Fibroblast of villous mesenchyme (primary cell): ENCODE measurements at regions not wholly inside any gene's neighbourhood (a gene's known extent, or its start where the extent isn't known, plus 50 kb on each side); places are given as distances from the start of the nearest gene placed in this dataset.

ENCODE experiments used
- DNase-seq: peaks from one replicate; pipeline ENCODE4 v3.0.0-alpha.2; 2010; ENCODE audit warnings: low read depth
- H3K4me3 ChIP-seq: 2 replicates; pipeline ENCODE4 v1.5.1; 2011; ENCODE audit warnings: low read depth, mild to moderate bottlenecking, low read length
- CTCF ChIP-seq: IDR thresholded peaks from 2 replicates; pipeline ENCODE4 v1.5.1; 2012; ENCODE audit warnings: low read depth, mild to moderate bottlenecking, low read length; ENCODE audit not compliant: insufficient read depth

GRCh38 chr13:103277959-103278694, 211.9 kb upstream of the SLC10A2 start:
- DNase-seq, result no peak
- TF ChIP-seq CTCF, result no peak
- no peak overlapping the region for H3K4me3 ChIP-seq

DNA sequence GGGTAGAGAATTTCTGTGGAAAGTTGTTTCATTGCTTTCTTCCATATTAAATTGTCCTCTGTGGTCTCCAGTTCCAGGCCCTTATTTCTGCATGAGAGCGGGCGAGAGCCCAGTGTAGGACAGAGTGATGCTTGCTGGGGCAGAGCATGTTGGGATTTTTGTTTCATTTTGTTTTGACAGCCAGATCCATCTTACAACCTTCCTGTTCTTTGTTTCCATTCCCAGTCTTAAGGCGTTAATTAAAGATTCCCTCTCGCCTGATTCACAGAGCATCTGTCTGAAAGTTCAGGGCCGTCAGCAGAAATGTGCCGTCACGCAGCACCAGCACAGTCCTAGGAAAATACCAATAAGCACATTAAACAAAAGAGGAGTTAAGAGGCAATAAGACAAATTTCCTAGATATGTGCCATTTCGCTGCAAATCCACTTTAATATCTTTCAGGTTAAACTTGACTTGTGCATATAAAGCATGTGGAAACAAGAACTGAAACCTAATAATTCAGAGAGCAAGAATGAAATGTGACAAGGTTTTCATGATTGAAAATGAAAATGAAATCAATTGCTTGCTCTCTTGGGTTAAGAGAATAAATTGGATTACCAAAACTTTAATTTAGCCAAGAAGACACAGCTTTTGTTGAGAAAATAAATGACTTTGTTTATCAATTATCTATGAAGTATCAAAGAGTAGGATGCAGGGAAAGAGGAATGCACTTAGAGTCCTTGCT, 210.7 kb upstream of the SLC10A2 start:
- DNase-seq, result no peak
- TF ChIP-seq CTCF, result no peak
- no peak overlapping the region for H3K4me3 ChIP-seq

GRCh38 chr13:103275722-103276121, 209.5 kb upstream of the SLC10A2 start:
- no peak for DNase-seq
- TF ChIP-seq CTCF, result no peak
- H3K4me3 ChIP-seq, result no peak overlapping the region

GRCh38 chr13:103275081-103275480, 208.9 kb upstream of the SLC10A2 start:
- TF ChIP-seq CTCF, result no peak
- H3K4me3 ChIP-seq, result no peak overlapping the region
- no peak for DNase-seq

DNA sequence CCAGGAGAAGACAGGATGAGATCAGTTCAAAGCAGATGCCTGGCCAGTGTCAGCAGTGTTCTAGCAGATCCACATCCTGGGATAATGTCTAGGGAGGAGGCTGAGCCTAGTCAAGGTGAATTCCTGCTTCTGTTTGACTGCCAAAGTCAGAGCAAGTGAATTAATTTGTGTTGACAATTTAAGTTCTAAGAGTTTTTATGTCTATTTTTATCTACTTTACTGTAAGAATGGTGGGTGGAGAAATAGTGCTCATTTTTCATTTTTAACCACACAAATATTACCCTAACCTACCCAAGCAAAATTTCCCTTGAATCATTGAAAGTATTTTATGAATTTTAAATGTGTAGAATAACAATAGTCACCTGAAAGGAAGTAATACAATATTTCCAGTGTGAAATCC, 207.6 kb upstream of the SLC10A2 start:
- no peak for DNase-seq
- no peak for TF ChIP-seq CTCF
- no peak overlapping the region for H3K4me3 ChIP-seq

DNA sequence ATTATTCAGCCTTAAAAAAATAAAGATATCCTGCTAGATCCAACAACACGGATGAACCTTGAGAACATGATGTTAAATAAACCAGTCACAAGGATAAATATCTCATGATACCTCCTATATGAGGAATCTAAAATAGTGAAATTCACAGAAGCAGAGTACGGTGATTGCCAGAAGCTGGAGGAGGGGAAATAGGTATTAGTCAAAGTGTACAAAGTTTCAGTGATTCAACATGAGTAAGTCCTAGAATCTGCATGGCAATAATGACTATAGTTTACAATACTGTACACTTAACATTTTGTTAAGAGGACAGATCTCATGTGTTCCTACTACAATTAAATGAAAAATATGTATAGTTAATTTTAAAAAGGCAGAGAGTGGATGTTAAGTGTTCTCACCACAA, 206.6 kb upstream of the SLC10A2 start:
- no peak for TF ChIP-seq CTCF
- no peak for DNase-seq
- no peak overlapping the region for H3K4me3 ChIP-seq
